GM18861 (cell line): ENCODE measurements at regions not wholly inside any gene's neighbourhood (a gene's known extent, or its start where the extent isn't known, plus 50 kb on each side); places are given as distances from the start of the nearest gene placed in this dataset.
"Not testable (repeated sequence)": the region's sequence is repeated elsewhere in the genome, so short reads cannot be mapped to it uniquely, and the experiment has no call there.

Experiments used
- ATAC-seq: cut with Tn5 transposase; IDR thresholded peaks from one replicate; pipeline ENCODE4 v1.9.1; 2021; ENCODE audit not compliant: unreplicated experiment

GRCh38 chr12:89289720-89290119 lies 62.6 kb downstream of the DUSP6 start:
- ATAC-seq, result no peak

- no peak for ATAC-seq
Measured at GRCh38 chr12:89288959-89289358, 63.3 kb downstream of the DUSP6 start.

DNA sequence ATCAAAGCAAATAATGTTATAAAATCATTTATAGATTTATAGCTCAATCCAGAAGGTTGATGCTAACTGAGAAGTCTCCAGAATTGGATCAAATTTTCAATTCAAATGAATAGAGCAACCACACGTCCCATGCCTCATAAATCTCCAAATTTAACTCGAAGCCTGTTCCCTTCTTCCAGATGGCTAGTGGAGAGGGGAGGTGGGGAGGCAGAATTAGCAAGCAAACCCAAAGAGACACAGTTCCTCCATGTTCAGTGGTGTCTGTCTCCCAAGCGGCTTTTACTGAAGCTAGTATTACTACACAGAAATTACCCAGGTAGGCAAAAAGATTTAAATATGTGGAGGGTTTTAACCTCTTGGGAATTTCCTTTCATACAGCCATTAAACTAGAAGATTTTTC lies 65.8 kb downstream of the DUSP6 start:
- ATAC-seq, result no peak

DNA sequence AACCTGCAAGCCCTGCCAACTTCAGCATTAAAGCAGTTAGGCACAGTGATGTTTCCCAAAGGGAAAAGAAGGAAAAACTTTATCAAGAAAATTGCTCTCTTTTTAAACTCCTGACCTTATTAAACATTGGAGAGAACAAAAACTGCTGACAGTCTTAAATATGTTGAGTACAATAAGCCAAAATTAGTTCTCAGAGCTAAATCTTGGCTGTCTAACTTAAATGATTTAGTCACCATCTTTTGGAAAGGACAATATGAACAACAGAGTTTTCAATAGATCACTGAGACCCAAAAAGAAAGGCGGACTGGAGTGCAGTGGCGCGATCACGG lies 70.8 kb downstream of the DUSP6 start:
- ATAC-seq, result no peak

DNA sequence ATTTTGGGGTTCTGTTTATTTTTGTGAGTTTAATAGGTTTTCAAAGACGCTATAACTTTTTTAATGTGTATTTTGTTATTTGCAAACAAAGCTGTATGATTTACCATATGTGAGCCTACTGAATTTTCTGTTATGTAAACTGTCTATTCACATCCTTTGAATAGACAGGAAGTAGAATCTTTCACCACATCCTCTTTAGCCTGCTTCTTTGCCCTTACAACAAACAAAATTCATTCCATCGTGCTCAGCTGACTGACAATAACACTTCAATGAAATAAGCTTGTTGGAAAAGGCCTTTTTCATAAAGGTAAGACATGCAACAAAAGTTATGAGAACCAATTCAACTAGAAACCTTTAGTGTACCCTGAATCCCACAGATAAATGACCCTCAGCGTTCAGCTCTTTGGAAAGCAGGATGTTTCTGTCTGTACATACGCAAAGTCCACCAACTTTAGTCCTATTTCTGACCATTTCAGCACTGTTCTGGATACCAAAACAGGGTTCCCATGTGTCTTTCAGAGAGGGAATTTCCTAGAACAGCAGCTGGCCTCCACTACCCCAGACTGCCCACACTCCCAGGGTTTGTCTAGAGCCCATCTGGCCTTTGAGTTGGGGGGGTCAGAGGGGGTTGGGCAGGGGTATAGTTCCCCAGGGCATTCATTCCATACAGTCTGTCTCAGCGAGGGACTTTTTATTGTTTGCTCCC lies 71.3 kb downstream of the DUSP6 start:
- ATAC-seq, result peak; percentile 60

DNA sequence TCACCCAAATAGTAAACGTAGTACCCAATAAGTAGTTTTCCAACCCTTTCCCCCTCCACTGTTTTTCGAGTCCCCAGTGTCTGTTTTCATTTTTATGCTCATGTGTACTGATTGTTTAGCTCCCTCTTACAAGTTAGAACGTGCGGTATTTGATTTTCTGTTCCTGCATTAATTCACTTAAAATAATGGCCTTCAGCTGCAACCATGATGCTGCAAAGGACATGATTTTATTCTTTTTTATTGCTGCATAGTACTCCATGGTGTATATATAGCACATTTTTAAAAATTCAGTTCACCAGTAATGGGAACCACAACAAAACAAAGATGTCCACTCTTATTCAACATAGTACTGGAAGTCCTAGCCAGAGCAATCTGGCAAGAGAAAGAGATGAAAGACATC lies 72.8 kb downstream of the DUSP6 start:
- no peak for ATAC-seq

DNA sequence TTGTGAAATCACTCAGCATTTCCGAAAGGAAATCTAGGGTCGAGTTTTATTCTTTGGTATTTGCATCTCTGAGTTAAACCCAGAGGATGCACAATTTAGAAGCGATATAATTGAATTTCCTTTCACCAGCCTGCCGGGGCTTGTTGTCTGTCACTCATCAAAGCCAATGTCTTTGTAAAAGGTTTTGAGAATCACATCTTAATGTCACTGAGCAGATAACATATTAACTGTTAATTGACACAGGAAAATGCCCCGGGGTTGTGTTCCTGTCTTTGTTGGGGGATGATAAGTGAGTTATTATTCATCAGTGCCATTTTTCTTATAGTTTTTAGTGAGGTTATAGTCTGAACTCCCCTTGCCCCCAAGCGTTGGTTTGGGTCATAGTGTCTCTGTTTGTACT lies 73.4 kb downstream of the DUSP6 start:
- no peak for ATAC-seq

DNA sequence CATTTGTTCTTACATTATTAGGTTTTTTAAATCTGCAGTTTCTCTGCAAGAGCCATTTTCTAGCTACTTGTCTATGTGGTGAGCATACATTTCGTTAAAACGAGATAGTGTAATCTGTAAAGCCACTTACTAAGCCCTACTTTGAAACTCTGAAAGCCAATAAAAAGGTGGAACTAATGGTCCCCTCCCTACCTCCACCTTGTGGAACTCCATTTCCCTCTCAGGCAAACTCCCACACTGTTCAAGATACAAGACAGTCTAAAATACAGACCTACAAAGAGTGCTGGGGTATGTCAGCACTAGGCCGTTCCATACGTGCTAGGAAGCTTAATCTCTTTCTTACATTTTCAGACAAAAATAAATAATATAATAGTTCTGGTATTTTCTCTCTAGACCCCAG lies 74.1 kb downstream of the DUSP6 start:
- no peak for ATAC-seq

DNA sequence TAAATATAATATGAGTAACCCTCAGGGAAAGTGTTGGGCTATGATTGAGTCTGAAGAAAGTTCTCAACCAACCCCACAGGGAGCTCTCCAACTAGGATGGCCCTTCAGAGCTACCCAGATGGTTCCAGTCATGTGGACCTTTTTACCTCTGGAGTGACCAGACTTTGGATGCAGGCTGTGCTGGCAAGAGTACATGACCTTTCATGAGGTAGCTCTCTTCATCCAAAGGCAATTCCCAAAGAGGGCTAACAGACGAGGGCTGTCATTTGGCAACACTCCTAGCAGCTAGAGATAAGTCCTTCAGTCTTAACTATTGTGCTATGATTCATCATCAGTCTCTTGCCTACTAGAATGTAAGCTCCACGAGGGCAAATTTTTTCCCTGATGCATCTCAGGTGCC lies 75.4 kb downstream of the DUSP6 start:
- no peak for ATAC-seq

- no peak for ATAC-seq
Measured at GRCh38 chr12:89273525-89273924, 78.8 kb downstream of the DUSP6 start.

- no peak for ATAC-seq
Measured at GRCh38 chr12:89270548-89270947, 81.8 kb downstream of the DUSP6 start.

DNA sequence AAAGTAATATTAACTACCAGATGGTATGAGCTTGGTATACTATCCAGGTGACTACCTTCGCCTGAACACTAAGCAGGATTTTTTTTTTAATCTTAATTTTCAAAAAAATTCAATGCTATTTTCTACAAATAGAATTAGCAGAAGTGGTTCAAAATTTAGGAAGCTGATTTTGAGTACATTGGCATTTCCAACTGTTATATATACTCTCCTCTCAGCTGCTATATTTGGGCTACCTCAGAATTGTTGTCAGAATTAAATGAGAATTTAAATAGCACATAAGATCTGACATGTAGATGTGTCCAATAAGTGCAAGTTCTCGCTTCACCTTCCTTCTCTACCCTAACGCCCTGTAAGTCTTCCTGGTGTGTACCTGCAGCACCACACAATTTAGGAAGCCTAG lies 83.1 kb downstream of the DUSP6 start:
- no peak for ATAC-seq

DNA sequence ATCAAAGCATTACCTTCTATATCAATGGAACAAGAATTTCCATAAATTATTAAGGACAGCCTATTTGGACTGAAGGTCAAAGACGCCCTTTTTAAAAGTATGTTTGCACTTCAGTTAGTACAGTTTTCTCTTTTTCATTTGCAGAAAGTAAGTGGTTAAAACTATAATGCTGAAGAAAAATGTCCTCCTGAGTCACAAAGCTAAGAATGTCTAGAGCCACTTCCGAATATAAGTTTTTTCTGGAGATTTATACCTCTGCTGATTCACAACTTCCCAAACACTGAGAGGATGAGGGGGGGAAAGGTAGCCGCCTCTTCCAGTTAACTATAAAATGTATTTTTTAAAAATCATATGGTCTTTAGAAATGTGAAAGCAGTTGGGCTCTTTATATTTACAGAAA lies 84.9 kb downstream of the DUSP6 start:
- ATAC-seq, result no peak

DNA sequence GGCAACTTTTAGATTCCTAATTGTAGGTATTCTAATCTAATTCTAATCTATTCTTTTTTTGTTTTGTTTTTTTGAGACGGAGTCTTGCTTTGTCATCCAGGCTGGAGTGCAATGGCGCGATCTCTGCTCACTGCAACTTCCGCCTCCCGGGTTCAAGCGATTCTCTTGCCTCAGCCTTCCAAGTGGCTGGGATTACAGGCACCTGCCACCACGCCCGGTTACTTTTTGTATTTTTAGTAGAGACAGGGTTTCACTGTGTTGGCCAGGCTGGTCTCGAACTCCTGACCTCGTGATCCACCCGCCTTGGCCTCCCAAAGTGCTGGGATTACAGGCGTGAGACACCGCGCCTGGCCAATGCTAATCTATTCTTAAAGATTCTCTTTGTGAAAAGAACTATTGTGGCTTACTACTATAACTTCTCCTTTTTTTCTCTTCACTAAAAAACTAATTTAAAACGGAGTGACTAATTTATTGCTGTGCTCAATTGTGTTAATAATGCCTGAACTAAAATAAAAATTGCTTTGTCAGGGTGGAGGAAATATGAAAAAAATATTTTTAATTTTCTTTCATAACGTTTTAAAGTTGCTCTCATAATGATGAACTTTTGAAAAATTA lies 85.6 kb downstream of the DUSP6 start:
- not testable (repeated sequence) for ATAC-seq

GRCh38 chr12:89264837-89265236 lies 87.5 kb downstream of the DUSP6 start:
- no peak for ATAC-seq

- ATAC-seq, result no peak
Measured at GRCh38 chr12:89263900-89264299, 88.4 kb downstream of the DUSP6 start.

DNA sequence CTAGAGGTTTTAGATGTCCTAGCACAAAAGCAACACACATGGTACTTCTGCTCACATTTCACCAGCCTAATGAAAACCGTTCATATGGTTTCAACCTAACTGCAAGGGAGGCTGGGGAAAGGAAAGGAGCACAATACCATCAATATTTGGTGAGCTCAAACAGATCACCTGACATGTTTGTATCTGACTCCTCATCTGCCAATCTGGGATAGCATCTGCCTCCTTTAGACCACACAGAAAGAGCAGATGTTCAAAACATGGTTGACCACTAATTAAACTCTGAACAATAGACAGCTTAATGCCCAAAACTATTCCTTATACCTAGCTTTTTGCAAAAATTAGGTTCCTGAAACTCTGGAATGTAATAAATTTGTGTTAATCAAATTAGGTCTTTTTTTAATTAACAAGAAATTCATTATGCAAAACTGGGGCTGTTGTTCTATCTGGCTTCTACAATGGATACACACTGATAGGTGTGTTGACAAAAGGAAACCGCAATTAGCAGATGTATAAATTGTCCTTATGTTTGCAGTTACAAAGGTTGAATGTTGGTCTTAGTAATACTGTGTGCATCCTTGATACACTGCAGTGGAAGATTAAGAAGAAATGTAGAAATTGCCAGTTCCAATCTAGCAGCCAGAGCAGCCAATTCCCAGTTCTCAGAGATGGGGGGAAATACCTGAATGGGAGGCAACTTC lies 89.3 kb downstream of the DUSP6 start:
- ATAC-seq, result no peak

- ATAC-seq, result no peak
Measured at GRCh38 chr12:89261982-89262381, 90.3 kb downstream of the DUSP6 start.

GRCh38 chr12:89260841-89261637 lies 91.3 kb downstream of the DUSP6 start:
- no peak for ATAC-seq

DNA sequence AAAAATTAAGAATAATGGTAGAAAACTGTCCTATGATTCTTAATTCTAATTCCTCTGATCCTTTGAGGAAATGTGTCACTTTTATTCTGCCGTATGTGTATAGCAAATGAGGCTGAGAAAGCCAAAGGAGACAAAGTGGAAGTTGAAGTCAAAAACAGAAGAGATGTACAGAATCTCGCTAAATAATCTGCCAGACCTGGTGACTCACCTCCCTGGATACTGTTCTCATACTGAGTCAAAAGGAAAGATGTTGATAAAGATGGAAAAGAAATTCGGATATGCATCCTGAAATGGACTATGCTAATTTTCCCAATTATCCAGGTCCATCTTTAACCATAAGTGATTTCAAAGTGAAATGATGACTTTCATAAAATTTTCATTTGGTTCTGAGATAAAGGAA lies 92.5 kb downstream of the DUSP6 start:
- ATAC-seq, result no peak

- ATAC-seq, result no peak
Measured at GRCh38 chr12:89258240-89258969, 93.9 kb downstream of the DUSP6 start.
